Lower leg skin (tissue), 4 donors: ENCODE measurements at regions not wholly inside any gene's neighbourhood (a gene's known extent, or its start where the extent isn't known, plus 50 kb on each side); places are given as distances from the start of the nearest gene placed in this dataset.

Experiments used
- DNase-seq, 2 donors: peaks; one replicate each; pipeline ENCODE4 v3.0.0-alpha.2; 2019; ENCODE audit warnings: low spot score in 2 of 2
- H3K4me3 ChIP-seq: fragments of 200-600 bp; sonication (generic); 2 replicates; pipeline ENCODE4 v1.5.1; 2017; ENCODE audit warnings: mild to moderate bottlenecking, low read depth; ENCODE audit not compliant: poor library complexity, severe bottlenecking
- CTCF ChIP-seq, 3 donors: fragments of 450-650 bp; IDR thresholded peaks; one replicate each; pipeline ENCODE4 v1.5.1; 2016; ENCODE audit warnings: antibody characterized with exemption in 3 of 3, mild to moderate bottlenecking in 3 of 3, moderate library complexity in 2 of 3
- POLR2A ChIP-seq, 2 donors: fragments of 450-650 bp; IDR thresholded peaks; one replicate each; pipeline ENCODE4 v1.6.1; 2016 to 2017; ENCODE audit warnings: antibody characterized with exemption in 2 of 2, mild to moderate bottlenecking in 1 of 2, moderate library complexity in 1 of 2
- WGBS, 2 donors: methylation state at CpG; one replicate each; pipeline ENCODE4 v1.1.5; 2018; 5-methylcytosine and 5-hydroxymethylcytosine counted together
- intact Hi-C: fragments of 100-400 bp; cut with DNase I; formaldehyde crosslinking; loops from one replicate; pipeline ENCODE4 v1.15.0; 2023; ENCODE audit warnings: low total_unique reads

DNA sequence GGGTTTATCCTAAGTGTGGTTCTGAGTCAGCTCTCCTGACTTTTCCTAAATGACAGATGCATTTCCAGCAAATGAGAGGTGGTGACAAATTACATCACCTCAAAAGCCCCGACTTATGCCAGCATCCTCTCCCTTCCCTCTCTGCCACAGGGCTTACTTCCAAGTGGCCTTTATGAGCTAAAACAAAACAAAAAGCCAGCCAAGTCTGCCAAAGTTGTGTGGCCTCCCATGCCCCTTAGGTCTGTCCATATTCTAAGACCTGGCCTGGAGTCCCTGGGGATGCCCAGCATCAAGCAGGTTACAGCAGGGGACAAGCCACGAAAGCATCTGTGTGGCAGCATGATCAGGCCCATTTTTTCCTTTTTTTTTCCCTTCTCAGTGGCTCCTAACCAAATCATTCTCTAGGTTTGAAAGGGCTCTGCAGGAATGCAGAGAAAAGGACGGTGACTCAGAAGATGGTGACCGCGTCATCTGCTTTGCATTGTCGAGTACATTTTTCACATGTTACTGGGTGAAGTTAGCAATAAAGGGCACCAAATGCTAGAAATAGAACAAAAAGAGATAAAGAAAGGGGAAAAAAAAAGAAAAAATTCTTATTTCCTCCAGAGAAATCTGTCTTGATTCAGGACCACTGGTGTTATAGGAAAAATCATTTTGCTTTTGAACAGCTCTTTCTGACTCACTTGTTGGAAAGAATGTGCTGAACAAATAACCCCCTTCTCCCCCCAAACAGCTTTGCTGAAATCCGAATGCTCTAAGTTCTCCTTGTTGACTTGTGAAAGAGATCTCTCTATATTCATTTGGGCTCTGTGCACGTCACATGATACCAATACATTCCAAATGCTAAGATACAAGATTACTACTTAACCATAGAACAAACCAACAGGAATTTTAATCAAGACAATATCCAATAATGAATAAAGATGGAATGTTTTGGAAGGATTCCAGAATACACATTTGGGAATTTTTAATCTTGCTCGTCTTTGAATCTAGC lies 178.7 kb downstream of the EN1 start:
- intact Hi-C loops, result no loop called here
- 35 to 54% methylated on average over 9 of the region's 9 CpGs for WGBS, 2 donors
- H3K4me3 ChIP-seq, result no peak overlapping the region
- peak; percentile 34 to 84 for DNase-seq
- TF ChIP-seq POLR2A (IDR thresholded peaks at IDR 0.05) (no peak), CTCF (IDR thresholded peaks at IDR 0.05) (no peak)

DNA sequence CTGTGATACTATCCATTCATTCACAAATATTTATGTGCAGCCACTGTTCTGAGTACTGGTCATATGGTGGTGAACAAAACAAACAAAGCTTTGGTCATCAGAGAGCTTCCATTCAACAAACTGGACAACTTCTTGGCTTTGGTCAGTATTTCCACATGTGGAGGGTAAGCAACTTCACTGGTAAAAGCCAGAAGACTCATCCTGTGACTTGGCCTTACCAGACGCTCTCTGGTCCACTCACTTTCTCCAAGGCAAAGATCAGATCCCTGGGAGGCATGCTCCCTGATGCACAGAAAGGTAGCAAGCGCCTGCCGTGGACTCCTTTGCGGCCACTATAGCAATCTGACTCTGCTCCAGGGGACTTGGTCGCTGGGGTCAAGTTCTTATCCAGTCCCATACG lies 179.5 kb downstream of the EN1 start:
- intact Hi-C loops, result no loop called here
- DNase-seq, result peak in 1 of 2 donors; percentile 29
- 77 to 78% methylated on average over 6 of the region's 6 CpGs for WGBS, 2 donors
- no peak overlapping the region for H3K4me3 ChIP-seq
- TF ChIP-seq POLR2A (IDR thresholded peaks at IDR 0.05) (no peak), CTCF (IDR thresholded peaks at IDR 0.05) (no peak)

DNA sequence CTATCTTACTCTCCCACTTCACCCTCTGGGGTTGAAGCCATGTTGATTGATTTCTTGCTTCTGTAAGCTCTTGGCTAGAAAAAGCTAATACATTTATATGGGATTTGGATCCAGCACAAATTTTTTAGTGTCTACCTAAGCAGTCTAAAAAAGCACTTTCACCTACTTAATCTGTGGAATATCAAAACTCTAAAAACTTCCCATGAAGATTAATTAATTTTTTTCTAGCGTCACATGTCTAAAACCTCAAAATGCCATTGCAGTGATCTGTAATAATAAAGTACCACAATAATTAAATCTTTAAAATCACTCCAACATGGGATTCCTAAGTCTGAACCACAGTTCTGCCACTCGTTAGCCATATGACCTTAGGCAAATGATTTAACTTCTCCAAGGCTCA lies 180.1 kb downstream of the EN1 start:
- 44 to 52% methylated on average over 2 of the region's 2 CpGs for WGBS, 2 donors
- TF ChIP-seq CTCF (IDR thresholded peaks at IDR 0.05) (no peak), POLR2A (IDR thresholded peaks at IDR 0.05) (no peak)
- intact Hi-C loops, result no loop called here
- H3K4me3 ChIP-seq, result no peak overlapping the region
- DNase-seq, result no peak

- intact Hi-C loops, result no loop called here
- DNase-seq, result no peak
- H3K4me3 ChIP-seq, result no peak overlapping the region
- TF ChIP-seq CTCF (IDR thresholded peaks at IDR 0.05), result no peak
- TF ChIP-seq POLR2A (IDR thresholded peaks at IDR 0.05), result no peak
- WGBS, 2 donors, result 53 to 59% methylated on average over 4 of the region's 4 CpGs
Observed at GRCh38 chr2:118665784-118666529, 181.5 kb downstream of the EN1 start.

DNA sequence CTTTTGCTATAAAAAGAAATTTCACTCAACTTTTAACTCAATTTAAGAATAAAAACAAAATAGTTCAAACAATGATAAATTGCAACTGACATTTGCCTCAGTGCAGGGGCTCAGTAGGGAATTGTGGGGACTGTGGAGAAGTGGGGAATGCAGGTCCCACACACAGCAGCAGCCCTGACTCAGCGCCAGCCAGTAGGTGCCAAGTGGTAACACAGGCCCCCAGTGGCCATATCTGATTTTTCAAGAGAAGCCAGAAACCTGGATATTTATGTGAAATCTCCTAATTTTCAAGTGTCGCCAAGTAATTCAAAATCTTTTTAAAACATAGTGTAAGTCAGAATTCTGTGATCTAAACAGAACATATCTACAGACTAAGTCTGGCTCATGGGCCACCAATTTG lies 186.3 kb downstream of the EN1 start:
- 90 to 96% methylated on average over 2 of the region's 2 CpGs for WGBS, 2 donors
- no peak for TF ChIP-seq POLR2A (IDR thresholded peaks at IDR 0.05)
- no peak for TF ChIP-seq CTCF (IDR thresholded peaks at IDR 0.05)
- intact Hi-C loops, result no loop called here
- no peak overlapping the region for H3K4me3 ChIP-seq
- DNase-seq, result peak in 1 of 2 donors; percentile 46
